Natural killer cell treated with Interleukin-12 subunit alpha and Interleukin-12 subunit beta and Interleukin-15 and Interleukin-18, amount 100 ng/mL, for 72 hours (primary cell): ENCODE measurements at regions not wholly inside any gene's neighbourhood (a gene's known extent, or its start where the extent isn't known, plus 50 kb on each side); places are given as distances from the start of the nearest gene placed in this dataset.

Source experiments
- ATAC-seq, 2 donors: fragments of 150-1000 bp; cut with Tn5 transposase in 1 of 2; sonication (Bioruptor Pico), chemical (Tn5 transposase) in 1 of 2; 2 replicates each; pipeline ENCODE4 v1.10.0; 2021
- DNase-seq: peaks from one replicate; pipeline ENCODE4 v3.0.0; 2022; ENCODE audit warnings: low spot score
- H3K27ac Mint-ChIP-seq, 2 donors: 1 replicate in 1 of 2; 2 replicates in 1 of 2; pipeline ENCODE4 v1.8.0; 2022; ENCODE audit warnings: mixed read lengths in 2 of 2, mild to moderate bottlenecking in 1 of 2, moderate library complexity in 1 of 2
- H3K27me3 Mint-ChIP-seq, 2 donors: 1 replicate in 1 of 2; 2 replicates in 1 of 2; pipeline ENCODE4 v1.8.0; 2022; ENCODE audit warnings: mixed read lengths in 2 of 2
- H3K36me3 Mint-ChIP-seq: one replicate; pipeline ENCODE4 v1.8.0; 2022; ENCODE audit warnings: mixed read lengths
- H3K4me1 Mint-ChIP-seq, 2 donors: 1 replicate in 1 of 2; 2 replicates in 1 of 2; pipeline ENCODE4 v1.8.0; 2022; ENCODE audit warnings: low read depth in 2 of 2, mixed read lengths in 2 of 2, mild to moderate bottlenecking in 1 of 2
- H3K4me3 Mint-ChIP-seq: one replicate; pipeline ENCODE4 v1.8.0; 2022; ENCODE audit warnings: mixed read lengths
- H3K9me3 Mint-ChIP-seq: 2 replicates; pipeline ENCODE4 v1.8.0; 2022; ENCODE audit warnings: mixed read lengths

GRCh38 chr6:133641104-133641503 is 247.8 kb upstream of the TCF21 start:
- Mint-ChIP-seq H3K4me1 (no peaks in the 10 kb centered on the region), H3K4me3 (no peak overlapping the region), H3K27me3 (peaks cover 0 to 2% of the 10 kb centered on the region in 2 donors), H3K27ac (no peak overlapping the region), H3K36me3 (no peaks in the 10 kb centered on the region), H3K9me3 (peaks cover 4% of the 10 kb centered on the region)
- ATAC-seq (no peak), DNase-seq (no peak)

- Mint-ChIP-seq H3K4me3 (no peak overlapping the region), H3K4me1 (no peaks in the 10 kb centered on the region), H3K36me3 (no peaks in the 10 kb centered on the region), H3K9me3 (peaks cover 3% of the 10 kb centered on the region), H3K27me3 (no peaks in the 10 kb centered on the region), H3K27ac (no peak overlapping the region)
- ATAC-seq (no peak), DNase-seq (no peak)
Observed at GRCh38 chr6:133644548-133644891, 244.4 kb upstream of the TCF21 start.

GRCh38 chr6:133644892-133645619 is 243.9 kb upstream of the TCF21 start:
- H3K9me3 Mint-ChIP-seq, result peaks cover 3% of the 10 kb centered on the region
- H3K36me3 Mint-ChIP-seq, result no peaks in the 10 kb centered on the region
- H3K27me3 Mint-ChIP-seq, result no peaks in the 10 kb centered on the region
- H3K27ac Mint-ChIP-seq, result no peak overlapping the region
- ATAC-seq (no peak), DNase-seq (no peak)
- H3K4me1 Mint-ChIP-seq, result no peaks in the 10 kb centered on the region
- H3K4me3 Mint-ChIP-seq, result no peak overlapping the region

GRCh38 chr6:133645966-133646740 is 242.8 kb upstream of the TCF21 start:
- H3K4me3 Mint-ChIP-seq, result no peak overlapping the region
- H3K27me3 Mint-ChIP-seq, result no peaks in the 10 kb centered on the region
- no peak overlapping the region for H3K27ac Mint-ChIP-seq
- H3K4me1 Mint-ChIP-seq, result no peaks in the 10 kb centered on the region
- peaks cover 3% of the 10 kb centered on the region for H3K9me3 Mint-ChIP-seq
- DNase-seq (no peak), ATAC-seq (no peak)
- H3K36me3 Mint-ChIP-seq, result no peaks in the 10 kb centered on the region

- Mint-ChIP-seq H3K27me3 (no peaks in the 10 kb centered on the region), H3K9me3 (peaks cover 3% of the 10 kb centered on the region), H3K27ac (no peak overlapping the region), H3K4me3 (no peak overlapping the region), H3K4me1 (no peaks in the 10 kb centered on the region), H3K36me3 (no peaks in the 10 kb centered on the region)
- DNase-seq (no peak), ATAC-seq (no peak)
Observed at GRCh38 chr6:133648581-133648980, 240.3 kb upstream of the TCF21 start.

GRCh38 chr6:133671376-133671775 is 217.5 kb upstream of the TCF21 start:
- no peaks in the 10 kb centered on the region for H3K36me3 Mint-ChIP-seq
- no peak overlapping the region for H3K27ac Mint-ChIP-seq
- H3K9me3 Mint-ChIP-seq, result no peaks in the 10 kb centered on the region
- peaks cover 0 to 6% of the 10 kb centered on the region in 2 donors for H3K27me3 Mint-ChIP-seq
- H3K4me1 Mint-ChIP-seq, result no peaks in the 10 kb centered on the region
- ATAC-seq, result no peak
- DNase-seq, result no peak
- no peak overlapping the region for H3K4me3 Mint-ChIP-seq

- no peaks in the 10 kb centered on the region for H3K9me3 Mint-ChIP-seq
Observed at GRCh38 chr6:133673056-133673455, 215.9 kb upstream of the TCF21 start.

GRCh38 chr6:133674661-133675060 is 214.3 kb upstream of the TCF21 start:
- Mint-ChIP-seq H3K27ac (no peak overlapping the region), H3K27me3 (peaks cover 3 to 6% of the 10 kb centered on the region in 2 donors), H3K36me3 (no peaks in the 10 kb centered on the region), H3K4me3 (no peak overlapping the region), H3K4me1 (no peaks in the 10 kb centered on the region), H3K9me3 (no peaks in the 10 kb centered on the region)
- ATAC-seq (no peak), DNase-seq (no peak)

More at GRCh38 chr6:133673056-133673455, 215.9 kb upstream of the TCF21 start:
- DNase-seq (no peak), ATAC-seq (no peak)
- H3K4me3 Mint-ChIP-seq, result no peak overlapping the region
- peaks cover 0 to 6% of the 10 kb centered on the region in 2 donors for H3K27me3 Mint-ChIP-seq
- no peaks in the 10 kb centered on the region for H3K36me3 Mint-ChIP-seq
- H3K27ac Mint-ChIP-seq, result no peak overlapping the region
- no peaks in the 10 kb centered on the region for H3K4me1 Mint-ChIP-seq

- H3K9me3 Mint-ChIP-seq, result no peaks in the 10 kb centered on the region
- peaks cover 3 to 4% of the 10 kb centered on the region in 2 donors for H3K27me3 Mint-ChIP-seq
- no peak overlapping the region for H3K4me3 Mint-ChIP-seq
- H3K4me1 Mint-ChIP-seq, result no peaks in the 10 kb centered on the region
- ATAC-seq (no peak), DNase-seq (no peak)
- H3K36me3 Mint-ChIP-seq, result no peaks in the 10 kb centered on the region
- H3K27ac Mint-ChIP-seq, result no peak overlapping the region
Observed at GRCh38 chr6:133680994-133681393, 207.9 kb upstream of the TCF21 start.

GRCh38 chr6:133681891-133682290 is 207.0 kb upstream of the TCF21 start:
- Mint-ChIP-seq H3K27me3 (peaks cover 0 to 3% of the 10 kb centered on the region in 2 donors), H3K27ac (no peak overlapping the region), H3K4me3 (no peak overlapping the region), H3K4me1 (no peaks in the 10 kb centered on the region), H3K9me3 (no peaks in the 10 kb centered on the region), H3K36me3 (no peaks in the 10 kb centered on the region)
- no peak for DNase-seq
- no peak for ATAC-seq

GRCh38 chr6:133682506-133683307 is 206.2 kb upstream of the TCF21 start:
- Mint-ChIP-seq H3K36me3 (no peaks in the 10 kb centered on the region), H3K9me3 (no peaks in the 10 kb centered on the region), H3K27ac (no peak overlapping the region), H3K4me1 (no peaks in the 10 kb centered on the region), H3K4me3 (no peak overlapping the region), H3K27me3 (peaks cover 0 to 3% of the 10 kb centered on the region in 2 donors)
- DNase-seq (no peak), ATAC-seq (no peak)

GRCh38 chr6:133683308-133683580 is 205.7 kb upstream of the TCF21 start:
- peaks cover 0 to 3% of the 10 kb centered on the region in 2 donors for H3K27me3 Mint-ChIP-seq
- H3K9me3 Mint-ChIP-seq, result no peaks in the 10 kb centered on the region
- no peaks in the 10 kb centered on the region for H3K36me3 Mint-ChIP-seq
- no peak overlapping the region for H3K4me3 Mint-ChIP-seq
- H3K4me1 Mint-ChIP-seq, result no peaks in the 10 kb centered on the region
- DNase-seq (no peak), ATAC-seq (no peak)
- H3K27ac Mint-ChIP-seq, result no peak overlapping the region

GRCh38 chr6:133683606-133684005 is 205.3 kb upstream of the TCF21 start:
- ATAC-seq (no peak), DNase-seq (no peak)
- H3K9me3 Mint-ChIP-seq, result no peaks in the 10 kb centered on the region
- H3K27ac Mint-ChIP-seq, result no peak overlapping the region
- no peaks in the 10 kb centered on the region for H3K4me1 Mint-ChIP-seq
- H3K27me3 Mint-ChIP-seq, result peaks cover 0 to 3% of the 10 kb centered on the region in 2 donors
- H3K36me3 Mint-ChIP-seq, result no peaks in the 10 kb centered on the region
- no peak overlapping the region for H3K4me3 Mint-ChIP-seq
